HEK293 (cell line): ENCODE measurements at regions not wholly inside any gene's neighbourhood (a gene's known extent, or its start where the extent isn't known, plus 50 kb on each side); places are given as distances from the start of the nearest gene placed in this dataset.

Source experiments
- CTCF ChIA-PET: fragments of 350-600 bp; formaldehyde crosslinking; extraction: SDS; loops from one replicate; lab custom pipeline; 2021; ENCODE audit warnings: antibody characterized with exemption; lab: Yijun Ruan, JAX
- POLR2A ChIA-PET: fragments of 300-600 bp; formaldehyde crosslinking; extraction: SDS; loops from one replicate; lab custom pipeline; 2020; ENCODE audit warnings: antibody characterized with exemption, inconsistent platforms; lab: Yijun Ruan, JAX
- H3K27ac ChIP-seq: fragments of 200-500 bp; sonication (Bioruptor generic); 2 replicates; pipeline ENCODE4 v1.5.1; 2014; ENCODE audit warnings: low read depth, low read length, control low read depth, inconsistent platforms; ENCODE audit errors: extremely low read depth
- H3K36me3 ChIP-seq, 2 experiments: fragments of 200-500 bp in 1 of 2; sonication (Bioruptor generic) in 1 of 2; 1 replicate in 1 of 2; 2 replicates in 1 of 2; pipeline ENCODE4 v1.5.1; 2014 to 2017; ENCODE audit warnings: inconsistent platforms in 2 of 2, low read length in 2 of 2; ENCODE audit not compliant: control insufficient read depth in 2 of 2, insufficient read depth in 1 of 2
- H3K4me1 ChIP-seq: fragments of 200-500 bp; sonication (Bioruptor generic); 2 replicates; pipeline ENCODE4 v1.5.1; 2014; ENCODE audit warnings: mild to moderate bottlenecking, low read length, inconsistent platforms; ENCODE audit not compliant: control insufficient read depth, insufficient read depth
- H3K4me3 ChIP-seq: 2 replicates; pipeline ENCODE4 v1.5.1; 2011; ENCODE audit warnings: low read depth, mild to moderate bottlenecking, control low read depth, low read length, moderate library complexity
- H3K9me3 ChIP-seq: fragments of 200-500 bp; sonication (Bioruptor generic); 2 replicates; pipeline ENCODE4 v1.5.1; 2014; ENCODE audit warnings: low read depth, low read length, inconsistent platforms; ENCODE audit not compliant: control insufficient read depth, insufficient read depth
- AEBP2 ChIP-seq: fragments of 450-650 bp; formaldehyde crosslinking; IDR thresholded peaks from 2 replicates; pipeline ENCODE4 v1.5.1; 2016; ENCODE audit warnings: missing biosample characterization, missing genetic modification characterization, borderline replicate concordance
- BCL6B ChIP-seq: fragments of 450-650 bp; formaldehyde crosslinking; IDR thresholded peaks from 2 replicates; pipeline ENCODE4 v1.5.1; 2017; ENCODE audit warnings: missing biosample characterization, missing genetic modification characterization
- KLF10 ChIP-seq: fragments of 450-650 bp; IDR thresholded peaks from 2 replicates; pipeline ENCODE4 v1.5.1; 2018; ENCODE audit warnings: missing biosample characterization, mild to moderate bottlenecking, missing genetic modification characterization
- KLF7 ChIP-seq: fragments of 450-650 bp; formaldehyde crosslinking; IDR thresholded peaks from 2 replicates; pipeline ENCODE4 v1.5.1; 2016; ENCODE audit warnings: missing biosample characterization, missing genetic modification characterization, borderline replicate concordance
- KLF9 ChIP-seq: fragments of 450-650 bp; formaldehyde crosslinking; IDR thresholded peaks from 2 replicates; pipeline ENCODE4 v1.5.1; 2016; ENCODE audit warnings: missing biosample characterization, missing genetic modification characterization, low read depth
- MYNN ChIP-seq: fragments of 450-650 bp; formaldehyde crosslinking; IDR thresholded peaks from 2 replicates; pipeline ENCODE4 v1.5.1; 2016; ENCODE audit warnings: missing biosample characterization, missing genetic modification characterization, borderline replicate concordance
- TRIM28 ChIP-seq: IDR thresholded peaks from 2 replicates; pipeline ENCODE4 v1.6.1; 2011; ENCODE audit warnings: low read length, control low read depth, borderline replicate concordance
- YY1 ChIP-seq: fragments of 450-650 bp; formaldehyde crosslinking; IDR thresholded peaks from 2 replicates; pipeline ENCODE4 v1.5.1; 2018; ENCODE audit warnings: missing biosample characterization, missing genetic modification characterization
- ZBTB17 ChIP-seq: fragments of 450-650 bp; formaldehyde crosslinking; IDR thresholded peaks from 2 replicates; pipeline ENCODE4 v1.5.1; 2016; ENCODE audit warnings: missing biosample characterization, missing genetic modification characterization
- ZFP37 ChIP-seq: fragments of 450-650 bp; formaldehyde crosslinking; IDR thresholded peaks from 2 replicates; pipeline ENCODE4 v1.5.1; 2016; ENCODE audit warnings: missing biosample characterization, missing genetic modification characterization
- ZFP41 ChIP-seq: fragments of 450-650 bp; formaldehyde crosslinking; IDR thresholded peaks from 2 replicates; pipeline ENCODE4 v1.5.1; 2016; ENCODE audit warnings: missing biosample characterization, missing genetic modification characterization, borderline replicate concordance
- ZNF114 ChIP-seq: fragments of 450-650 bp; formaldehyde crosslinking; IDR thresholded peaks from 2 replicates; pipeline ENCODE4 v1.5.0; 2017; ENCODE audit warnings: missing biosample characterization, missing genetic modification characterization
- ZNF133 ChIP-seq: fragments of 450-650 bp; formaldehyde crosslinking; IDR thresholded peaks from 2 replicates; pipeline ENCODE4 v1.5.1; 2016; ENCODE audit warnings: missing biosample characterization, missing genetic modification characterization
- ZNF138 ChIP-seq: fragments of 450-650 bp; formaldehyde crosslinking; IDR thresholded peaks from 2 replicates; pipeline ENCODE4 v1.5.1; 2016; ENCODE audit warnings: missing biosample characterization, missing genetic modification characterization, borderline replicate concordance
- ZNF146 ChIP-seq: fragments of 450-650 bp; formaldehyde crosslinking; IDR thresholded peaks from 2 replicates; pipeline ENCODE4 v1.5.1; 2016; ENCODE audit warnings: missing biosample characterization, missing genetic modification characterization
- ZNF24 ChIP-seq: fragments of 450-650 bp; formaldehyde crosslinking; IDR thresholded peaks from 2 replicates; pipeline ENCODE4 v1.5.1; 2016; ENCODE audit warnings: missing biosample characterization, missing genetic modification characterization
- ZNF292 ChIP-seq: fragments of 450-650 bp; formaldehyde crosslinking; IDR thresholded peaks from 2 replicates; pipeline ENCODE4 v1.5.1; 2016; ENCODE audit warnings: low read depth, missing biosample characterization, missing genetic modification characterization, borderline replicate concordance
- ZNF404 ChIP-seq: fragments of 450-650 bp; formaldehyde crosslinking; IDR thresholded peaks from 2 replicates; pipeline ENCODE4 v1.5.1; 2017; ENCODE audit warnings: missing biosample characterization, missing genetic modification characterization
- ZNF416 ChIP-seq: fragments of 450-650 bp; formaldehyde crosslinking; IDR thresholded peaks from 2 replicates; pipeline ENCODE4 v1.5.1; 2016; ENCODE audit warnings: missing biosample characterization, missing genetic modification characterization
- ZNF48 ChIP-seq: fragments of 450-650 bp; formaldehyde crosslinking; IDR thresholded peaks from 2 replicates; pipeline ENCODE4 v1.5.1; 2016; ENCODE audit warnings: missing biosample characterization, missing genetic modification characterization
- ZNF501 ChIP-seq: fragments of 450-650 bp; formaldehyde crosslinking; IDR thresholded peaks from 2 replicates; pipeline ENCODE4 v1.5.1; 2016; ENCODE audit warnings: missing biosample characterization, missing genetic modification characterization
- ZNF544 ChIP-seq: fragments of 450-650 bp; formaldehyde crosslinking; IDR thresholded peaks from 2 replicates; pipeline ENCODE4 v1.5.0; 2017; ENCODE audit warnings: missing biosample characterization, missing genetic modification characterization
- ZNF645 ChIP-seq: fragments of 450-650 bp; formaldehyde crosslinking; IDR thresholded peaks from 2 replicates; pipeline ENCODE4; 2016; ENCODE audit warnings: missing biosample characterization, missing genetic modification characterization
- ZNF660 ChIP-seq: fragments of 450-650 bp; IDR thresholded peaks from 2 replicates; pipeline ENCODE4 v1.5.1; 2018; ENCODE audit warnings: missing biosample characterization, mild to moderate bottlenecking, missing genetic modification characterization
- ZNF692 ChIP-seq: fragments of 450-650 bp; formaldehyde crosslinking; IDR thresholded peaks from 2 replicates; pipeline ENCODE4 v1.5.1; 2016; ENCODE audit warnings: missing biosample characterization, missing genetic modification characterization
- ZNF776 ChIP-seq: fragments of 450-650 bp; formaldehyde crosslinking; IDR thresholded peaks from 2 replicates; pipeline ENCODE4 v1.5.0; 2017; ENCODE audit warnings: missing biosample characterization, missing genetic modification characterization, borderline replicate concordance
- ZNF791 ChIP-seq: fragments of 450-650 bp; formaldehyde crosslinking; IDR thresholded peaks from 2 replicates; pipeline ENCODE4 v1.5.1; 2016; ENCODE audit warnings: missing biosample characterization, missing genetic modification characterization
- ZSCAN23 ChIP-seq: fragments of 450-650 bp; formaldehyde crosslinking; IDR thresholded peaks from 2 replicates; pipeline ENCODE4 v1.5.1; 2016; ENCODE audit warnings: missing biosample characterization, missing genetic modification characterization
- TF ChIP-seq, protein P1 (sequence below): fragments of 450-650 bp; formaldehyde crosslinking; IDR thresholded peaks from 2 replicates; pipeline ENCODE4 v1.5.1; 2016; ENCODE audit warnings: missing biosample characterization, missing genetic modification characterization

DNA sequence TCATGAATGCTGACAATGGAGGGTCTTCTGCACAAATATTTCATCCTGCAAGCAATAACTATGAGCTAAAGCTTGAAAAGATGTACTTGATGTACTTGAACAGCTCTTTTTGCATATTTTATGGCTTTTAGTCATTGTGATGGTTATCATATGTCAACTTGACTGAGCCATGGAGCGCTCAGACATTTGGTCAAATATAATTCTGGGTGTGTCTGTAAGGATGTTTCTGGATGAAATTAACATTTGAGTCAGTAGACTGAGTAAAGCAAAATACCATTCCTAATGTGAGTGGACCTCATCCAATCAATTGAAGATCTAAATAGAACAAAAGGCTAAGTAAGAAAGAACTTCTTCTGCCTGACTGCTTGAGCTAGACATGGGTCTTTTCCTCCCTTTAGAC, 509.0 kb downstream of the BCL11A start (continued):
- TF ChIP-seq, protein P1, sequence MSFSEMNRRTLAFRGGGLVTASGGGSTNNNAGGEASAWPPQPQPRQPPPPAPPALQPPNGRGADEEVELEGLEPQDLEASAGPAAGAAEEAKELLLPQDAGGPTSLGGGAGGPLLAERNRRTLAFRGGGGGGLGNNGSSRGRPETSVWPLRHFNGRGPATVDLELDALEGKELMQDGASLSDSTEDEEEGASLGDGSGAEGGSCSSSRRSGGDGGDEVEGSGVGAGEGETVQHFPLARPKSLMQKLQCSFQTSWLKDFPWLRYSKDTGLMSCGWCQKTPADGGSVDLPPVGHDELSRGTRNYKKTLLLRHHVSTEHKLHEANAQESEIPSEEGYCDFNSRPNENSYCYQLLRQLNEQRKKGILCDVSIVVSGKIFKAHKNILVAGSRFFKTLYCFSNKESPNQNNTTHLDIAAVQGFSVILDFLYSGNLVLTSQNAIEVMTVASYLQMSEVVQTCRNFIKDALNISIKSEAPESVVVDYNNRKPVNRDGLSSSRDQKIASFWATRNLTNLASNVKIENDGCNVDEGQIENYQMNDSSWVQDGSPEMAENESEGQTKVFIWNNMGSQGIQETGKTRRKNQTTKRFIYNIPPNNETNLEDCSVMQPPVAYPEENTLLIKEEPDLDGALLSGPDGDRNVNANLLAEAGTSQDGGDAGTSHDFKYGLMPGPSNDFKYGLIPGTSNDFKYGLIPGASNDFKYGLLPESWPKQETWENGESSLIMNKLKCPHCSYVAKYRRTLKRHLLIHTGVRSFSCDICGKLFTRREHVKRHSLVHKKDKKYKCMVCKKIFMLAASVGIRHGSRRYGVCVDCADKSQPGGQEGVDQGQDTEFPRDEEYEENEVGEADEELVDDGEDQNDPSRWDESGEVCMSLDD (tag by site-specific recombination), result no peak
- TF ChIP-seq ZNF48 (tag by site-specific recombination) (no peak), ZFP37 (tag by site-specific recombination) (no peak), ZNF146 (tag by site-specific recombination) (no peak), ZNF660 (tag by site-specific recombination) (no peak), ZNF692 (tag by site-specific recombination) (no peak), ZNF114 (no peak), KLF7 (no peak), ZNF138 (no peak)

- POLR2A ChIA-PET, result no interaction called here
- CTCF ChIA-PET, result interaction anchor here (0.7 kb wide), 1 partner anchor 518 kb away, joined by 3 read pairs; no protein-coding TSS in a partner anchor
- Histone ChIP-seq H3K27ac (no peak overlapping the region), H3K4me1 (no peaks in the 10 kb centered on the region), H3K4me3 (no peak overlapping the region), H3K36me3 (no peaks in the 10 kb centered on the region), H3K9me3 (no peaks in the 10 kb centered on the region)
- TF ChIP-seq ZNF404 (tag by site-specific recombination), result no peak
- TF ChIP-seq ZNF416 (tag by site-specific recombination), result no peak
- no peak for TF ChIP-seq ZNF791 (tag by site-specific recombination)
- TF ChIP-seq ZNF501 (tag by site-specific recombination), result no peak
- no peak for TF ChIP-seq KLF10 (tag by site-specific recombination)
- no peak for TF ChIP-seq BCL6B
- TF ChIP-seq ZSCAN23 (tag by site-specific recombination), result no peak
- no peak for TF ChIP-seq ZNF544 (tag by site-specific recombination)
- TF ChIP-seq ZNF776 (tag by site-specific recombination), result no peak
- TF ChIP-seq ZNF292 (tag by site-specific recombination), result no peak
- no peak for TF ChIP-seq YY1 (tag by site-specific recombination)
- no peak for TF ChIP-seq ZNF24 (tag by site-specific recombination)
Measured at GRCh38 chr2:60042023-60042422, 511.4 kb downstream of the BCL11A start.

DNA sequence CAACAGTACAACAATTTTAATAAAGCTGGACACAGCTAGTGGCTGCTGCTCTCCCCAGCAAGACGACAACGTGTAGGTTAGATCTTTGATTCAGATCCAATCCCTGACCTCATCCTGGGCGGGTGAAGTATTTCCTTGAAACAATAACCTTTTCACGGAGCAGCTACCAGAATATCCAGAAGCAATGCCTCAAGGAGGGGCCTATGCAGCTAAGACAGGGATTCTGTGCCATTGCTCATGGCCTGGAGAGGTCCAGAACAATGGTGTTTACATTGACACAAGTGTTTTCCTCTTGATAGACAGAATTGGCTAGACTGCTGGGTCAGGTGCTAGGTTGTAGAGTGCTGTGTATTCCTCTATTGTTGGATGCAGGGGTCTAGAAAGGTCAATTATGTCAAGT, 520.1 kb downstream of the BCL11A start:
- H3K27ac ChIP-seq, result no peak overlapping the region
- CTCF ChIA-PET, result no interaction called here
- no peak for TF ChIP-seq KLF9
- TF ChIP-seq ZBTB17 (tag by site-specific recombination), result no peak
- no peak for TF ChIP-seq ZNF133 (tag by site-specific recombination)
- no peak for TF ChIP-seq AEBP2 (tag by site-specific recombination)
- no peak for TF ChIP-seq ZFP41 (tag by site-specific recombination)
- no peak for TF ChIP-seq ZNF645 (tag by site-specific recombination)
- TF ChIP-seq MYNN (tag by site-specific recombination), result no peak
- no peak for TF ChIP-seq ZNF114
- TF ChIP-seq ZNF416 (tag by site-specific recombination), result no peak
- no peak for TF ChIP-seq TRIM28

More for the DNA sequence above, 520.1 kb downstream of the BCL11A start:
- Histone ChIP-seq H3K36me3 (no peaks in the 10 kb centered on the region), H3K4me1 (no peaks in the 10 kb centered on the region), H3K4me3 (no peak overlapping the region), H3K9me3 (no peaks in the 10 kb centered on the region)
- POLR2A ChIA-PET, result interaction anchor here (0.8 kb wide), 1 partner anchor 107 kb away, joined by 3 read pairs; no protein-coding TSS in a partner anchor
